MM.1S (cell line): ENCODE measurements at regions not wholly inside any gene's neighbourhood (a gene's known extent, or its start where the extent isn't known, plus 50 kb on each side); places are given as distances from the start of the nearest gene placed in this dataset.

Source experiments
- CTCF ChIP-seq: fragments of 300-600 bp; sonication (generic); IDR thresholded peaks from 2 replicates; pipeline ENCODE4 v1.5.1; 2016; ENCODE audit warnings: antibody characterized with exemption, low read length, mixed read lengths
- EZH2 ChIP-seq: fragments of 300-600 bp; sonication (generic); optimal IDR thresholded peaks from 2 replicates; pipeline ENCODE3; 2017; ENCODE audit warnings: low read depth, mild to moderate bottlenecking, antibody characterized with exemption, low read length, mixed read lengths

GRCh38 chr4:19187691-19188090, 1064.0 kb upstream of the SLIT2 start:
- TF ChIP-seq CTCF (no peak), EZH2 (no peak)
